ENCODE measurements at regions not wholly inside any gene's neighbourhood (a gene's known extent, or its start where the extent isn't known, plus 50 kb on each side); places are given as distances from the start of the nearest gene placed in this dataset.

DNA sequence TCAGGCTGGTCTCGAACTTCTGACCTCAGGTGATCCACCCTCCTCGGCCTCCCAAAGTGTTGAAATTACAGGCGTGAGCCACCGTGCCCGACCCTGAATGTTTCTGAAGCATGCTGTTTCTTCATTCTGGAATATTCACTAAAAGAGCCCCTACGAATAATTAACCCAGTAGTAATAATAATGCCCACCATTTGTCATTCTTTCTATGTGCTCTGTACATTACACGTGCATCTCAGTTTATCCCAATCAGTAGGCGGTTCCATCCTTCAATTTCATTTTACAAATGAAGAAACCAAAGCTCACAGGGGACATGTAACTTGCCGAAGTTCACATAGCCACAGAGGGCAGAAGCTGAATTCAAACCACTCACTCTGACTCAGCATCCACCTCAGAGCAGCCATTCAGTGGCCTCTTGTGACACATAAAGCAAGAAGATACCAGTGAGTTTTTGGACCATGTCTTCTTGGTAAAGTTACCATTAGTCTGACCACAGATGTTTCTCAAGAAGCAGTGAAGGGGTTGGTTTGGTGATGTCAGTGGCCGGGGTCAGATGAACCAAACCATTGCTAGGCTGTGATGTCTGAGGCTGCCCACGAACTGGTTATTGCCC, 71.9 kb upstream of the DUSP5 start (continued):
- TF ChIP-seq, protein P1, sequence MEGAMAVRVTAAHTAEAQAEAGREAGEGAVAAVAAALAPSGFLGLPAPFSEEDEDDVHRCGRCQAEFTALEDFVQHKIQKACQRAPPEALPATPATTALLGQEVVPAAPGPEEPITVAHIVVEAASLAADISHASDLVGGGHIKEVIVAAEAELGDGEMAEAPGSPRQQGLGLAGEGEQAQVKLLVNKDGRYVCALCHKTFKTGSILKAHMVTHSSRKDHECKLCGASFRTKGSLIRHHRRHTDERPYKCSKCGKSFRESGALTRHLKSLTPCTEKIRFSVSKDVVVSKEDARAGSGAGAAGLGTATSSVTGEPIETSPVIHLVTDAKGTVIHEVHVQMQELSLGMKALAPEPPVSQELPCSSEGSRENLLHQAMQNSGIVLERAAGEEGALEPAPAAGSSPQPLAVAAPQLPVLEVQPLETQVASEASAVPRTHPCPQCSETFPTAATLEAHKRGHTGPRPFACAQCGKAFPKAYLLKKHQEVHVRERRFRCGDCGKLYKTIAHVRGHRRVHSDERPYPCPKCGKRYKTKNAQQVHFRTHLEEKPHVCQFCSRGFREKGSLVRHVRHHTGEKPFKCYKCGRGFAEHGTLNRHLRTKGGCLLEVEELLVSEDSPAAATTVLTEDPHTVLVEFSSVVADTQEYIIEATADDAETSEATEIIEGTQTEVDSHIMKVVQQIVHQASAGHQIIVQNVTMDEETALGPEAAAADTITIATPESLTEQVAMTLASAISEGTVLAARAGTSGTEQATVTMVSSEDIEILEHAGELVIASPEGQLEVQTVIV (IDR thresholded peaks at IDR 0.05; ENCODE audit: borderline replicate concordance, partially characterized antibody), result no peak
- peak; percentile 83 for TF ChIP-seq MTA2 (IDR thresholded peaks at IDR 0.05; ENCODE audit: low read depth)
- no peak for TF ChIP-seq SMAD5 (IDR thresholded peaks at IDR 0.05; ENCODE audit: low read depth)
- TF ChIP-seq, protein P2, sequence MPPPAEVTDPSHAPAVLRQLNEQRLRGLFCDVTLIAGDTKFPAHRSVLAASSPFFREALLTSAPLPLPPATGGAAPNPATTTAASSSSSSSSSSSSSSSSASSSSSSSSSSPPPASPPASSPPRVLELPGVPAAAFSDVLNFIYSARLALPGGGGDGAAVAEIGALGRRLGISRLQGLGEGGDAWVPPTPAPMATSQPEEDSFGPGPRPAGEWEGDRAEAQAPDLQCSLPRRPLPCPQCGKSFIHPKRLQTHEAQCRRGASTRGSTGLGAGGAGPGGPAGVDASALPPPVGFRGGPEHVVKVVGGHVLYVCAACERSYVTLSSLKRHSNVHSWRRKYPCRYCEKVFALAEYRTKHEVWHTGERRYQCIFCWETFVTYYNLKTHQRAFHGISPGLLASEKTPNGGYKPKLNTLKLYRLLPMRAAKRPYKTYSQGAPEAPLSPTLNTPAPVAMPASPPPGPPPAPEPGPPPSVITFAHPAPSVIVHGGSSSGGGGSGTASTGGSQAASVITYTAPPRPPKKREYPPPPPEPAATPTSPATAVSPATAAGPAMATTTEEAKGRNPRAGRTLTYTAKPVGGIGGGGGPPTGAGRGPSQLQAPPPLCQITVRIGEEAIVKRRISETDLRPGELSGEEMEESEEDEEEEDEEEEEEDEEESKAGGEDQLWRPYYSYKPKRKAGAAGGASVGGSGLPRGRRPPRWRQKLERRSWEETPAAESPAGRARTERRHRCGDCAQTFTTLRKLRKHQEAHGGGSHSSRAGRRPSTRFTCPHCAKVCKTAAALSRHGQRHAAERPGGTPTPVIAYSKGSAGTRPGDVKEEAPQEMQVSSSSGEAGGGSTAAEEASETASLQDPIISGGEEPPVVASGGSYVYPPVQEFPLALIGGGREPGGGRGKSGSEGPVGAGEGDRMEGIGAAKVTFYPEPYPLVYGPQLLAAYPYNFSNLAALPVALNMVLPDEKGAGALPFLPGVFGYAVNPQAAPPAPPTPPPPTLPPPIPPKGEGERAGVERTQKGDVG (CRISPR knock-in tag; IDR thresholded peaks at IDR 0.05), result no peak
- 0 out of 3 replicates have a peak, but pooled peaks of 1 of the 2 experiments have one; percentile 38 for TF ChIP-seq EGR1 (IDR thresholded peaks at IDR 0.05; ENCODE audit: borderline replicate concordance in 1 of 2, low read depth in 2 of 2, low read length in 2 of 2)
- 0 out of 2 replicates have a peak, but pooled peaks have one; percentile 44 for TF ChIP-seq DPF2 (IDR thresholded peaks at IDR 0.05)
- TF ChIP-seq, protein P3, sequence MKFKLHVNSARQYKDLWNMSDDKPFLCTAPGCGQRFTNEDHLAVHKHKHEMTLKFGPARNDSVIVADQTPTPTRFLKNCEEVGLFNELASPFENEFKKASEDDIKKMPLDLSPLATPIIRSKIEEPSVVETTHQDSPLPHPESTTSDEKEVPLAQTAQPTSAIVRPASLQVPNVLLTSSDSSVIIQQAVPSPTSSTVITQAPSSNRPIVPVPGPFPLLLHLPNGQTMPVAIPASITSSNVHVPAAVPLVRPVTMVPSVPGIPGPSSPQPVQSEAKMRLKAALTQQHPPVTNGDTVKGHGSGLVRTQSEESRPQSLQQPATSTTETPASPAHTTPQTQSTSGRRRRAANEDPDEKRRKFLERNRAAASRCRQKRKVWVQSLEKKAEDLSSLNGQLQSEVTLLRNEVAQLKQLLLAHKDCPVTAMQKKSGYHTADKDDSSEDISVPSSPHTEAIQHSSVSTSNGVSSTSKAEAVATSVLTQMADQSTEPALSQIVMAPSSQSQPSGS (IDR thresholded peaks at IDR 0.05; ENCODE audit: low read length), result peak; percentile 89
- TF ChIP-seq NFYA (IDR thresholded peaks at IDR 0.05; ENCODE audit: borderline replicate concordance, low read depth, low read length), result no peak
- TF ChIP-seq, protein P4, sequence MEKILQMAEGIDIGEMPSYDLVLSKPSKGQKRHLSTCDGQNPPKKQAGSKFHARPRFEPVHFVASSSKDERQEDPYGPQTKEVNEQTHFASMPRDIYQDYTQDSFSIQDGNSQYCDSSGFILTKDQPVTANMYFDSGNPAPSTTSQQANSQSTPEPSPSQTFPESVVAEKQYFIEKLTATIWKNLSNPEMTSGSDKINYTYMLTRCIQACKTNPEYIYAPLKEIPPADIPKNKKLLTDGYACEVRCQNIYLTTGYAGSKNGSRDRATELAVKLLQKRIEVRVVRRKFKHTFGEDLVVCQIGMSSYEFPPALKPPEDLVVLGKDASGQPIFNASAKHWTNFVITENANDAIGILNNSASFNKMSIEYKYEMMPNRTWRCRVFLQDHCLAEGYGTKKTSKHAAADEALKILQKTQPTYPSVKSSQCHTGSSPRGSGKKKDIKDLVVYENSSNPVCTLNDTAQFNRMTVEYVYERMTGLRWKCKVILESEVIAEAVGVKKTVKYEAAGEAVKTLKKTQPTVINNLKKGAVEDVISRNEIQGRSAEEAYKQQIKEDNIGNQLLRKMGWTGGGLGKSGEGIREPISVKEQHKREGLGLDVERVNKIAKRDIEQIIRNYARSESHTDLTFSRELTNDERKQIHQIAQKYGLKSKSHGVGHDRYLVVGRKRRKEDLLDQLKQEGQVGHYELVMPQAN (conservative IDR thresholded peaks at IDR 0.05), result no peak
- peak; percentile 60; the same call in 1 of the 2 replicates for TF ChIP-seq TCF12 (IDR thresholded peaks at IDR 0.05; ENCODE audit: low read depth, low read length)
- TF ChIP-seq STAT3 (IDR thresholded peaks at IDR 0.05; ENCODE audit: low read depth, low read length), result no peak
- peak; percentile 24; the same call in 1 of the 2 replicates for TF ChIP-seq ZBED1 (IDR thresholded peaks at IDR 0.05; ENCODE audit: borderline replicate concordance)
- TF ChIP-seq, protein P5, sequence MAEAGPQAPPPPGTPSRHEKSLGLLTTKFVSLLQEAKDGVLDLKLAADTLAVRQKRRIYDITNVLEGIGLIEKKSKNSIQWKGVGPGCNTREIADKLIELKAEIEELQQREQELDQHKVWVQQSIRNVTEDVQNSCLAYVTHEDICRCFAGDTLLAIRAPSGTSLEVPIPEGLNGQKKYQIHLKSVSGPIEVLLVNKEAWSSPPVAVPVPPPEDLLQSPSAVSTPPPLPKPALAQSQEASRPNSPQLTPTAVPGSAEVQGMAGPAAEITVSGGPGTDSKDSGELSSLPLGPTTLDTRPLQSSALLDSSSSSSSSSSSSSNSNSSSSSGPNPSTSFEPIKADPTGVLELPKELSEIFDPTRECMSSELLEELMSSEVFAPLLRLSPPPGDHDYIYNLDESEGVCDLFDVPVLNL (IDR thresholded peaks at IDR 0.05; ENCODE audit: low read depth, low read length), result no peak
- peak; percentile 84 for TF ChIP-seq MEF2B (IDR thresholded peaks at IDR 0.05; ENCODE audit: partially characterized antibody, poor library complexity, severe bottlenecking)
- peak; percentile 93 for TF ChIP-seq NR2F1 (conservative IDR thresholded peaks at IDR 0.05)
- TF ChIP-seq RAD21 (IDR thresholded peaks at IDR 0.05; ENCODE audit: insufficient read depth, low read depth, low read length), result peak; percentile 34; the same call in 1 of the 2 replicates
- no peak for TF ChIP-seq RCOR1 (conservative IDR thresholded peaks at IDR 0.05; ENCODE audit: low read depth, low read length)
- TF ChIP-seq KAT2A (conservative IDR thresholded peaks at IDR 0.05; ENCODE audit: control insufficient read depth, low read depth, low read length), result no peak
- TF ChIP-seq, protein P6, sequence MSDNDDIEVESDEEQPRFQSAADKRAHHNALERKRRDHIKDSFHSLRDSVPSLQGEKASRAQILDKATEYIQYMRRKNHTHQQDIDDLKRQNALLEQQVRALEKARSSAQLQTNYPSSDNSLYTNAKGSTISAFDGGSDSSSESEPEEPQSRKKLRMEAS (IDR thresholded peaks at IDR 0.05; ENCODE audit: low read depth, low read length), result no peak
- TF ChIP-seq POLR2AphosphoS2 (IDR thresholded peaks at IDR 0.05; ENCODE audit: low read depth, low read length), result no peak
